Stomach (tissue), 4 donors: ENCODE measurements at regions not wholly inside any gene's neighbourhood (a gene's known extent, or its start where the extent isn't known, plus 50 kb on each side); places are given as distances from the start of the nearest gene placed in this dataset.

Experiments
- EP300 ChIP-seq: sonication (generic); formaldehyde crosslinking; IDR thresholded peaks from one replicate; pipeline ENCODE4 v1.6.1; 2017; ENCODE audit warnings: antibody characterized with exemption
- TF ChIP-seq, protein P1 (sequence below), 7 experiments: fragments of 450-650 bp in 4 of 7; fragments of 200-600 bp in 3 of 7; sonication (generic) in 3 of 7; IDR thresholded peaks; one replicate each; pipeline ENCODE4 v1.5.1; 2016 to 2019; ENCODE audit warnings: antibody characterized with exemption in 7 of 7, control low read depth in 2 of 7, mild to moderate bottlenecking in 1 of 7

DNA sequence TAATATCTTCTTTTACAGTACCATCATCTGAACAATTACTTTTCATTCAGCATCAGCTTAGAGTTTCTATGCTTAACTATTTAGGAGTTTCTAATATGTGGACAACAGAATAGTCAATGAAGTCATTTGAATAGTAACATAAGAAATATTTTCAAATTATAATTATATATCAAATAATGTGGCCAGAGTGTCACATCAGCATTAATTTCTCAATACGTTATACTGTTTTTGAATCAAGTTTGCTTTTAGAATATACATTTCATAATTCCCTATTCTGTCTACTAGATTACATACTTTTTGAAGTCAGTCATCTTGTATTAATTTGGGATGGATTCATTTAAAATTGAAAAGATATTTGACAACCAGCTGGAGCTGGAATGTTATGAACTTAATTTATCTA is 677.4 kb upstream of the PABPC4L start:
- TF ChIP-seq, protein P1, sequence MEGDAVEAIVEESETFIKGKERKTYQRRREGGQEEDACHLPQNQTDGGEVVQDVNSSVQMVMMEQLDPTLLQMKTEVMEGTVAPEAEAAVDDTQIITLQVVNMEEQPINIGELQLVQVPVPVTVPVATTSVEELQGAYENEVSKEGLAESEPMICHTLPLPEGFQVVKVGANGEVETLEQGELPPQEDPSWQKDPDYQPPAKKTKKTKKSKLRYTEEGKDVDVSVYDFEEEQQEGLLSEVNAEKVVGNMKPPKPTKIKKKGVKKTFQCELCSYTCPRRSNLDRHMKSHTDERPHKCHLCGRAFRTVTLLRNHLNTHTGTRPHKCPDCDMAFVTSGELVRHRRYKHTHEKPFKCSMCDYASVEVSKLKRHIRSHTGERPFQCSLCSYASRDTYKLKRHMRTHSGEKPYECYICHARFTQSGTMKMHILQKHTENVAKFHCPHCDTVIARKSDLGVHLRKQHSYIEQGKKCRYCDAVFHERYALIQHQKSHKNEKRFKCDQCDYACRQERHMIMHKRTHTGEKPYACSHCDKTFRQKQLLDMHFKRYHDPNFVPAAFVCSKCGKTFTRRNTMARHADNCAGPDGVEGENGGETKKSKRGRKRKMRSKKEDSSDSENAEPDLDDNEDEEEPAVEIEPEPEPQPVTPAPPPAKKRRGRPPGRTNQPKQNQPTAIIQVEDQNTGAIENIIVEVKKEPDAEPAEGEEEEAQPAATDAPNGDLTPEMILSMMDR (IDR thresholded peaks at IDR 0.05), result no peak
- TF ChIP-seq EP300, result no peak
